ENCODE measurements at regions not wholly inside any gene's neighbourhood (a gene's known extent, or its start where the extent isn't known, plus 50 kb on each side); places are given as distances from the start of the nearest gene placed in this dataset.

GRCh38 chr14:43677581-43677980 lies 829.5 kb downstream of the FSCB start:
- H3K9me3 Mint-ChIP-seq = peaks cover 4% of the 10 kb centered on the region; the same call in 1 of the 3 replicates
- Histone ChIP-seq H3K27ac (ENCODE audit: low read depth) (no peak overlapping the region), H3K4me2 (no peak overlapping the region)

More at GRCh38 chr14:43677581-43677980, 829.5 kb downstream of the FSCB start:
- Histone ChIP-seq H3K79me2 (replicated peaks; ENCODE audit: insufficient read depth) (no peaks in the 10 kb centered on the region), H3K36me3 (ENCODE audit: insufficient read depth) (no peaks in the 10 kb centered on the region), H2AFZ (no peak overlapping the region), H3K4me3 (no peak overlapping the region), H3K4me1 (ENCODE audit: insufficient read depth) (no peaks in the 10 kb centered on the region), H3F3A (replicated peaks; ENCODE audit: low read depth) (no peaks in the 10 kb centered on the region), H3K9me2 (ENCODE audit: insufficient read depth) (no peaks in the 10 kb centered on the region), H4K20me1 (replicated peaks; ENCODE audit: insufficient read depth) (no peaks in the 10 kb centered on the region), H3K27me3 (ENCODE audit: insufficient read depth) (no peaks in the 10 kb centered on the region)
- no peak overlapping the region for H3K4me3 Mint-ChIP-seq
- no peaks in the 10 kb centered on the region for H3K36me3 Mint-ChIP-seq (ENCODE audit: low read depth)
- no peaks in the 10 kb centered on the region for H3K4me1 Mint-ChIP-seq
- no peak for ATAC-seq
- no peak overlapping the region for H3K27ac Mint-ChIP-seq
- DNase-seq (ENCODE audit: low spot score) = no peak
- no peak for TF ChIP-seq ZNF331 (CRISPR knock-in tag; IDR thresholded peaks at IDR 0.05; ENCODE audit: low read depth)
- no peak for TF ChIP-seq STAT1 (IDR thresholded peaks at IDR 0.05; ENCODE audit: unreplicated experiment)
- TF ChIP-seq EZH2phosphoT487 (IDR thresholded peaks at IDR 0.05; ENCODE audit: unreplicated experiment) = no peak
- TF ChIP-seq REST (IDR thresholded peaks at IDR 0.05; ENCODE audit: unreplicated experiment) = no peak
- TF ChIP-seq CREB1 (CRISPR knock-in tag; IDR thresholded peaks at IDR 0.05; ENCODE audit: low read depth) = no peak
- TF ChIP-seq POLR2AphosphoS5 (IDR thresholded peaks at IDR 0.05; ENCODE audit: low read depth) = no peak
- TF ChIP-seq ETS1 (IDR thresholded peaks at IDR 0.05) = no peak
- TF ChIP-seq NANOG (IDR thresholded peaks at IDR 0.05; ENCODE audit: borderline replicate concordance) = no peak
- TF ChIP-seq ZNF462 (CRISPR knock-in tag; IDR thresholded peaks at IDR 0.05) = no peak
- TF ChIP-seq CTCF (conservative IDR thresholded peaks at IDR 0.05; ENCODE audit: low read depth in 2 of 2) = no peak
- no peak for TF ChIP-seq EZH2 (IDR thresholded peaks at IDR 0.05; ENCODE audit: low read depth, unreplicated experiment)
- no peak for TF ChIP-seq JUNB (IDR thresholded peaks at IDR 0.05; ENCODE audit: unreplicated experiment)
- TF ChIP-seq ZNF114 (CRISPR knock-in tag; IDR thresholded peaks at IDR 0.05) = no peak
- no peaks in the 10 kb centered on the region for H3K27me3 Mint-ChIP-seq (ENCODE audit: insufficient read depth, low read depth, poor library complexity)

Measured in GM23338 (cell line).